Kidney epithelial cell (primary cell): ENCODE measurements at regions not wholly inside any gene's neighbourhood (a gene's known extent, or its start where the extent isn't known, plus 50 kb on each side); places are given as distances from the start of the nearest gene placed in this dataset.

ENCODE experiments used
- DNase-seq: peaks from one replicate; pipeline ENCODE4 v3.0.0-alpha.2; 2010; ENCODE audit warnings: low read depth
- H3K27me3 ChIP-seq: 2 replicates; pipeline ENCODE4 v1.6.0; 2011; ENCODE audit warnings: low read length; ENCODE audit not compliant: control insufficient read depth, insufficient read depth
- H3K36me3 ChIP-seq: 2 replicates; pipeline ENCODE4 v1.5.1; 2011; ENCODE audit warnings: low read length; ENCODE audit not compliant: control insufficient read depth, insufficient read depth
- H3K4me3 ChIP-seq: 2 replicates; pipeline ENCODE4 v1.5.1; 2011; ENCODE audit warnings: low read depth, mild to moderate bottlenecking, control low read depth, low read length
- CTCF ChIP-seq: IDR thresholded peaks from 2 replicates; pipeline ENCODE4 v1.5.1; 2011; ENCODE audit warnings: mild to moderate bottlenecking, moderate library complexity, low read length, control low read depth, inconsistent platforms; ENCODE audit not compliant: insufficient read depth, poor library complexity, severe bottlenecking

- no peak for TF ChIP-seq CTCF
- DNase-seq, result no peak
These were observed 138.0 kb downstream of the SLC38A6 start for GRCh38 chr14:61119006-61119405.

GRCh38 chr14:61116369-61116768, 135.3 kb downstream of the SLC38A6 start:
- Histone ChIP-seq H3K4me3 (no peak overlapping the region), H3K36me3 (no peaks in the 10 kb centered on the region), H3K27me3 (no peaks in the 10 kb centered on the region)
- no peak for TF ChIP-seq CTCF
- no peak for DNase-seq

More at GRCh38 chr14:61119006-61119405, 138.0 kb downstream of the SLC38A6 start:
- no peaks in the 10 kb centered on the region for H3K36me3 ChIP-seq
- no peak overlapping the region for H3K4me3 ChIP-seq
- H3K27me3 ChIP-seq, result no peaks in the 10 kb centered on the region

GRCh38 chr14:61113561-61114225, 132.6 kb downstream of the SLC38A6 start:
- Histone ChIP-seq H3K27me3 (no peaks in the 10 kb centered on the region), H3K36me3 (no peaks in the 10 kb centered on the region), H3K4me3 (no peak overlapping the region)
- TF ChIP-seq CTCF, result no peak
- no peak for DNase-seq

- Histone ChIP-seq H3K4me3 (no peak overlapping the region), H3K36me3 (no peaks in the 10 kb centered on the region)
- no peak for DNase-seq
These were observed 131.5 kb downstream of the SLC38A6 start for GRCh38 chr14:61112506-61112905.

GRCh38 chr14:61111731-61112130, 130.7 kb downstream of the SLC38A6 start:
- TF ChIP-seq CTCF, result no peak
- Histone ChIP-seq H3K27me3 (no peaks in the 10 kb centered on the region), H3K4me3 (no peak overlapping the region), H3K36me3 (no peaks in the 10 kb centered on the region)
- DNase-seq, result no peak

More at GRCh38 chr14:61112506-61112905, 131.5 kb downstream of the SLC38A6 start:
- no peak for TF ChIP-seq CTCF
- H3K27me3 ChIP-seq, result no peaks in the 10 kb centered on the region

GRCh38 chr14:61111209-61111665, 130.2 kb downstream of the SLC38A6 start:
- no peak for TF ChIP-seq CTCF

More at GRCh38 chr14:61111209-61111665, 130.2 kb downstream of the SLC38A6 start:
- H3K27me3 ChIP-seq, result no peaks in the 10 kb centered on the region
- no peak for DNase-seq
- H3K4me3 ChIP-seq, result no peak overlapping the region
- H3K36me3 ChIP-seq, result no peaks in the 10 kb centered on the region
